Heart right ventricle (tissue), 16 donors: ENCODE measurements at regions not wholly inside any gene's neighbourhood (a gene's known extent, or its start where the extent isn't known, plus 50 kb on each side); places are given as distances from the start of the nearest gene placed in this dataset.

Experiments used
- ATAC-seq, 8 donors: fragments of 200-7000 bp; cut with Tn5 transposase; one replicate each; pipeline ENCODE4 v1.9.1; 2020; ENCODE audit warnings: mild to moderate bottlenecking in 8 of 8, moderate library complexity in 8 of 8, moderate number of reproducible peaks in 1 of 8
- DNase-seq, 2 donors: peaks; one replicate each; pipeline ENCODE4 v3.0.0-alpha.2; 2020
- H3K27ac ChIP-seq, 10 donors: fragments of 200-600 bp; sonication (generic) in 2 of 10; one replicate each; pipeline versions ENCODE4 v1.5.0 to v1.8.0; 2020 to 2022; ENCODE audit warnings: mild to moderate bottlenecking in 3 of 10
- H3K27me3 ChIP-seq, 7 donors: fragments of 200-600 bp; one replicate each; pipeline ENCODE4 v1.8.0; 2021 to 2022; ENCODE audit warnings: mild to moderate bottlenecking in 2 of 7
- H3K36me3 ChIP-seq, 9 donors: fragments of 200-600 bp; sonication (generic) in 1 of 9; one replicate each; pipeline versions ENCODE4 v1.5.0 to v1.8.0; 2020 to 2022; ENCODE audit warnings: mild to moderate bottlenecking in 2 of 9
- H3K4me1 ChIP-seq, 9 donors: fragments of 200-600 bp; sonication (generic) in 1 of 9; one replicate each; pipeline versions ENCODE4 v1.5.0 to v1.8.0; 2020 to 2022; ENCODE audit warnings: mild to moderate bottlenecking in 4 of 9
- H3K4me3 ChIP-seq, 10 donors: fragments of 200-600 bp; sonication (generic) in 2 of 10; one replicate each; pipeline versions ENCODE4 v1.5.0 to v1.8.0; 2020 to 2022; ENCODE audit warnings: mild to moderate bottlenecking in 7 of 10, moderate library complexity in 2 of 10
- H3K9me3 ChIP-seq, 11 donors: fragments of 200-600 bp in 10 of 11; sonication (generic) in 2 of 11; one replicate each; pipeline versions ENCODE4 v1.5.0 to v1.8.0; 2013 to 2022; ENCODE audit warnings: mild to moderate bottlenecking in 2 of 11, control low read depth in 1 of 11, moderate library complexity in 1 of 11
- CTCF ChIP-seq, 9 donors: fragments of 200-600 bp; sonication (generic) in 2 of 9; IDR thresholded peaks; one replicate each; pipeline versions ENCODE4 v1.5.0 to v1.8.0; 2021 to 2022; ENCODE audit warnings: antibody characterized with exemption in 9 of 9, mild to moderate bottlenecking in 5 of 9, moderate library complexity in 1 of 9
- WGBS, 2 donors: extraction: QIAGEN DNeasy Blood & Tissue Kit; methylation state at CpG; one replicate each; pipeline ENCODE4 v1.1.7; 2013; ENCODE audit warnings: inconsistent platforms in 1 of 2; 5-methylcytosine and 5-hydroxymethylcytosine counted together
- intact Hi-C, 10 donors: fragments of 100-400 bp; cut with DNase I; formaldehyde crosslinking; loops; one replicate each; pipeline versions ENCODE4 v1.11.1 to v1.14.2; 2022
- donor health status: Arrhythmogenic right ventricular cardiomyopathy.
- donor health status: ischemic (EF 13 %, LVEDD 7.1; RV severe dilation, severe dysfunction).
- donor health status: healthy with polysubstance abuse.
- donor health status: DM: no; HTN: yes; CAD: no.
- donor health status: DM: no; HTN: no; CAD: no.
- donor health status: ischemic (EF 25% LVEDD 6.9; RV normal size, moderate dysfunction).
- donor health status: ischemic (EF 25% LVEDD 5.7; RV mildly dilated, moderate dysfunction).
- donor health status: healthy.
- donor health status: DM: yes; HTN: yes; CAD: no.
- donor health status: Ischemic cardiomyopathy.
- donor health status: ischemic (EF 35%, LVEDD 5.7; RV mildly dilated, moderate dysfunction).
- donor health status: nonischemic (EF 11% LVEDD 7.7; RV severe dilation, severe dysfunction).
- donor health status: DM: yes; HTN: yes; CAD: no.
- donor health status: PGD.
- donor health status: ischemic (EF 29% LVEDD 5.4; RV normal size, mild dysfunction).
- donor health status: nonischemic (EF 23%, LVEDD 6.1; RV moderate dilation, normal function).

DNA sequence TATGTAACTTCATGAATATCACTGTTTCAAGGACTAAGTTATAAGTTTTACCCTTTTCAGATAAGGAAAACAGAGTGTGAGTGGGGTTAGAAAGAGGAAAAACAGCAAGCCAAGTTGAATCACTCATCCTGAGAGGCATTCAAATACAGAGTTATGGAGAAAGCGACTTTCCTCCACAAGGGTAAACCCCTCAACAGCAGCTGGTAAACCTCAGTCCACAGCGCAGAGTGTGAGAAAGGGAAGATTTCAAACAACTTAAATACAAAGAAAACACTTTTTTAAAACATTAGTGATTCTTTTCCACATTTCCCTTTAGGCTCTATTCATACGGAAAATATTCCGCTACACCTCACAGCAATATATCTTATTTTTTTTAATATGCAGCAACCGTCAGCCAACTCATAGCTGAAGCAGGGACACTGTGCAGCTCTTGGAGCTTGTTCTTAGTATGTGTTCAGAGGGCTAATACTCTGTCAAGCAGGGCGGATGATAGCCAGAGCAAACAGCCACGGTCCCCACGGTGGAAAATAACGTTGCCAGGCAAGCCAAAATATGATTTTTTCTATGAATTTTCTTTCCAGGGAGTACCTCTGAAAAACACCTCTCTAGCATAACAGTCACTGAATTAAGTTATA, 488.9 kb upstream of the FAT1 start:
- intact Hi-C loops = no loop called here
- no peaks in the 10 kb centered on the region for H3K4me1 ChIP-seq
- DNase-seq (no peak), ATAC-seq (no peak)
- TF ChIP-seq CTCF (IDR thresholded peaks at IDR 0.05) = no peak
- peaks cover 0 to 11% (median 0%) of the 10 kb centered on the region in 11 donors for H3K9me3 ChIP-seq
- 72 to 79% methylated on average over 9 of the region's 9 CpGs for WGBS, 2 donors
- no peak overlapping the region for H3K4me3 ChIP-seq
- H3K27me3 ChIP-seq = no peaks in the 10 kb centered on the region
- H3K36me3 ChIP-seq = no peaks in the 10 kb centered on the region
- no peak overlapping the region for H3K27ac ChIP-seq

- no peak for DNase-seq
- no peak overlapping the region for H3K27ac ChIP-seq
- intact Hi-C loops = no loop called here
- no peaks in the 10 kb centered on the region for H3K36me3 ChIP-seq
- H3K9me3 ChIP-seq = peaks cover 0 to 8% (median 0%) of the 10 kb centered on the region in 11 donors
- ATAC-seq = no peak
- H3K4me1 ChIP-seq = no peaks in the 10 kb centered on the region
- H3K4me3 ChIP-seq = no peak overlapping the region
- H3K27me3 ChIP-seq = no peaks in the 10 kb centered on the region
- WGBS, 2 donors = 91 to 94% methylated on average over 17 of the region's 17 CpGs
- TF ChIP-seq CTCF (IDR thresholded peaks at IDR 0.05) = no peak
These were observed 491.8 kb upstream of the FAT1 start for GRCh38 chr4:187215438-187215837.

- H3K4me1 ChIP-seq = no peaks in the 10 kb centered on the region
- peaks cover 0 to 15% (median 0%) of the 10 kb centered on the region in 11 donors for H3K9me3 ChIP-seq
- no peaks in the 10 kb centered on the region for H3K27me3 ChIP-seq
- no peak for TF ChIP-seq CTCF (IDR thresholded peaks at IDR 0.05)
- no peak overlapping the region for H3K4me3 ChIP-seq
- 78 to 82% methylated on average over 20 of the region's 20 CpGs for WGBS, 2 donors
- intact Hi-C loops = no loop called here
- no peak overlapping the region for H3K27ac ChIP-seq
- no peak for ATAC-seq
- no peak for DNase-seq
- H3K36me3 ChIP-seq = no peaks in the 10 kb centered on the region
These were observed 495.1 kb upstream of the FAT1 start for GRCh38 chr4:187218705-187219245.

- WGBS, 2 donors = 58 to 67% methylated on average over 5 of the region's 5 CpGs
- Histone ChIP-seq H3K27me3 (no peaks in the 10 kb centered on the region), H3K4me1 (no peaks in the 10 kb centered on the region), H3K36me3 (no peaks in the 10 kb centered on the region), H3K9me3 (peaks cover 0 to 15% (median 0%) of the 10 kb centered on the region in 11 donors), H3K4me3 (no peak overlapping the region), H3K27ac (no peak overlapping the region)
- ATAC-seq (no peak), DNase-seq (no peak)
- intact Hi-C loops = no loop called here
- TF ChIP-seq CTCF (IDR thresholded peaks at IDR 0.05) = no peak
These were observed 500.9 kb upstream of the FAT1 start for GRCh38 chr4:187224560-187224959.
